ENCODE measurements at regions not wholly inside any gene's neighbourhood (a gene's known extent, or its start where the extent isn't known, plus 50 kb on each side); places are given as distances from the start of the nearest gene placed in this dataset.

DNA sequence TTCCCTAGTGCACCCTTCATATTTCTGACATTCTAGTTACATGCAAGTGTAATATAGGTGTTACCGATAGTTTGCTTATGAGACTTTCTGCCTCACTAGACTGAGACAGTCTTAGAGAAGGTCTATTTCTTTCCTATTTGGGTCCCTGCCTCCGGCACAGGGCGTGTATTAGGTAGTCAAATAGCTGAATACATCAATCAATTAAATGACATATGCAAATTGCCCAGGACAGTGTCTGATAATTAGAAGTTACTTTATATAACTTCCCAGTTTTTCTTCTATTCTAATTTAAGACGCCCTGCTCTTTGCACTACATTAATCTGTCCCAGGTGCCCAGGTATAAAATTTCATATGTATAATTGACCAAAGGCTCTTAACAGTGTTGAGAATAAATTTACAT is 264.2 kb downstream of the RAB28 start:
- ATAC-seq (ENCODE audit: low read depth): no peak
- no peak overlapping the region for H3K4me2 ChIP-seq (ENCODE audit: low read depth, low read length)

More for the DNA sequence above, 264.2 kb downstream of the RAB28 start:
- Histone ChIP-seq H2BK5ac (ENCODE audit: low read depth, low read length, poor library complexity, severe bottlenecking) (no peak overlapping the region), H3K9me3 (ENCODE audit: control insufficient read depth, insufficient read depth, low read length) (peaks cover 9% of the 10 kb centered on the region), H3K9me1 (ENCODE audit: insufficient read depth, low read length) (no peaks in the 10 kb centered on the region), H3K14ac (replicated peaks; ENCODE audit: low read depth, low read length) (no peak overlapping the region), H3K56ac (ENCODE audit: extremely low read depth, insufficient read depth, low read length) (no peak overlapping the region), H3K4me1 (ENCODE audit: control insufficient read depth, insufficient read depth, low read length) (no peaks in the 10 kb centered on the region), H3K79me1 (ENCODE audit: low read depth in 1 of 2, low read length in 2 of 2) (no peaks in the 10 kb centered on the region), H4K20me1 (ENCODE audit: insufficient read depth, low read length) (no peaks in the 10 kb centered on the region), H3K9ac (ENCODE audit: low read depth, low read length) (no peak overlapping the region), H3K36me3 (ENCODE audit: control insufficient read depth, insufficient read depth, low read length) (no peaks in the 10 kb centered on the region), H2BK15ac (ENCODE audit: low read depth, low read length) (no peak overlapping the region), H4K8ac (ENCODE audit: low read depth in 2 of 2, low read length in 2 of 2) (no peak overlapping the region), H2AFZ (replicated peaks; ENCODE audit: low read length, poor library complexity) (no peak overlapping the region), H4K91ac (ENCODE audit: insufficient read depth, low read depth, low read length) (no peak overlapping the region), H2AK9ac (replicated peaks; ENCODE audit: low read depth, low read length, poor library complexity) (no peak overlapping the region), H3K4me3 (ENCODE audit: insufficient read depth, low read depth, low read length) (no peak overlapping the region), H2BK120ac (ENCODE audit: low read depth, low read length) (no peak overlapping the region), H2AK5ac (ENCODE audit: low read depth, low read length) (no peak overlapping the region), H3K18ac (ENCODE audit: low read depth, low read length) (no peak overlapping the region), H3K27ac (ENCODE audit: insufficient read depth, low read length) (no peak overlapping the region), H3K27me3 (ENCODE audit: control insufficient read depth, insufficient read depth, low read length) (no peaks in the 10 kb centered on the region), H3K4ac (ENCODE audit: low read depth, low read length) (no peak overlapping the region), H3K23ac (ENCODE audit: low read depth, low read length) (no peak overlapping the region), H4K5ac (ENCODE audit: low read depth, low read length) (no peak overlapping the region), H2BK20ac (ENCODE audit: low read depth, low read length) (no peak overlapping the region)
- ChIA-PET CTCF (no interaction called here), POLR2A (ENCODE audit: unreplicated experiment) (no interaction called here)
- DNase-seq: no peak
- WGBS, 2 experiments (ENCODE audit: extremely low coverage in 2 of 2, insufficient read length in 1 of 2): no CpG with 5 or more reads among the region's 4 CpGs
- intact Hi-C loops (cut with micrococcal nuclease) (no loop called here), in situ Hi-C loops (cut with MboI; ENCODE audit: low sequenced_read_pairs) (no loop called here), dilution Hi-C loops (cut with HindIII; ENCODE audit: low sequenced_read_pairs, unreplicated experiment) (no loop called here)
- TF ChIP-seq, protein P1, sequence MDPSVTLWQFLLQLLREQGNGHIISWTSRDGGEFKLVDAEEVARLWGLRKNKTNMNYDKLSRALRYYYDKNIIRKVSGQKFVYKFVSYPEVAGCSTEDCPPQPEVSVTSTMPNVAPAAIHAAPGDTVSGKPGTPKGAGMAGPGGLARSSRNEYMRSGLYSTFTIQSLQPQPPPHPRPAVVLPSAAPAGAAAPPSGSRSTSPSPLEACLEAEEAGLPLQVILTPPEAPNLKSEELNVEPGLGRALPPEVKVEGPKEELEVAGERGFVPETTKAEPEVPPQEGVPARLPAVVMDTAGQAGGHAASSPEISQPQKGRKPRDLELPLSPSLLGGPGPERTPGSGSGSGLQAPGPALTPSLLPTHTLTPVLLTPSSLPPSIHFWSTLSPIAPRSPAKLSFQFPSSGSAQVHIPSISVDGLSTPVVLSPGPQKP (IDR thresholded peaks at IDR 0.05; ENCODE audit: borderline replicate concordance, low read depth, low read length): no peak
- no TSS peak for BruUV-seq (replicated peaks)
